ENCODE measurements at regions not wholly inside any gene's neighbourhood (a gene's known extent, or its start where the extent isn't known, plus 50 kb on each side); places are given as distances from the start of the nearest gene placed in this dataset.

DNA sequence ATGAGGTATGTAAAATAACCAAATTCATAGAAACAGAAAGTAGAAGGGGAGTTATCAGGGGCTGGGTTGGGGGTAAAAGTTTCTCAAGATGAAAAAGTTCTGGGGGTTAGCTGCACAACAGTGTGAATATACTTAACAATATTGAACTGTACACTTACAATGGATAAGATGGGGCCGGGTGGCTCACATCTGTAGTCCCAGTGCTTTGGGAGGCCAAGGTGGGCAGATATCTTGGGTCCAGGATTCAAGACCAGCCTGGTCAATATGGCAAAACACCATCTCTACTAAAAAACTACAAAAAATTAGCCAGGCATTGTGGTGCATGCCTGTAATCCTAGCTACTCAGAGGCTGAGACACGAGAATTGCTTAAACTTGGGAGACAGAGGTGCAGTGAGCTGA lies 274.3 kb downstream of the TJP1 start:
- Histone ChIP-seq H2AFZ (replicated peaks; ENCODE audit: low read length, poor library complexity) (no peak overlapping the region), H2BK5ac (ENCODE audit: low read depth, low read length, poor library complexity, severe bottlenecking) (no peak overlapping the region), H3K79me1 (ENCODE audit: low read depth in 1 of 2, low read length in 2 of 2) (no peaks in the 10 kb centered on the region), H3K9me3 (ENCODE audit: control insufficient read depth, insufficient read depth, low read length) (no peaks in the 10 kb centered on the region), H3K27ac (ENCODE audit: insufficient read depth, low read length) (no peak overlapping the region), H3K14ac (replicated peaks; ENCODE audit: low read depth, low read length) (no peak overlapping the region), H3K4me1 (ENCODE audit: control insufficient read depth, insufficient read depth, low read length) (no peaks in the 10 kb centered on the region), H3K4me2 (ENCODE audit: low read depth, low read length) (no peak overlapping the region), H2BK120ac (ENCODE audit: low read depth, low read length) (no peak overlapping the region), H4K8ac (ENCODE audit: low read depth in 2 of 2, low read length in 2 of 2) (no peak overlapping the region), H4K5ac (ENCODE audit: low read depth, low read length) (no peak overlapping the region), H3K4me3 (ENCODE audit: insufficient read depth, low read depth, low read length) (no peak overlapping the region), H2AK5ac (ENCODE audit: low read depth, low read length) (no peak overlapping the region), H2AK9ac (replicated peaks; ENCODE audit: low read depth, low read length, poor library complexity) (no peak overlapping the region), H3K27me3 (ENCODE audit: control insufficient read depth, insufficient read depth, low read length) (no peaks in the 10 kb centered on the region; the same call in 1 of the 2 replicates), H3K9ac (ENCODE audit: low read depth, low read length) (no peak overlapping the region), H4K91ac (ENCODE audit: insufficient read depth, low read depth, low read length) (no peak overlapping the region), H3K9me1 (ENCODE audit: insufficient read depth, low read length) (no peaks in the 10 kb centered on the region), H3K23ac (ENCODE audit: low read depth, low read length) (no peak overlapping the region), H3K56ac (ENCODE audit: extremely low read depth, insufficient read depth, low read length) (no peak overlapping the region), H3K18ac (ENCODE audit: low read depth, low read length) (no peak overlapping the region), H2BK20ac (ENCODE audit: low read depth, low read length) (no peak overlapping the region), H4K20me1 (ENCODE audit: insufficient read depth, low read length) (no peaks in the 10 kb centered on the region), H3K36me3 (ENCODE audit: control insufficient read depth, insufficient read depth, low read length) (no peaks in the 10 kb centered on the region), H3K4ac (ENCODE audit: low read depth, low read length) (no peak overlapping the region), H2BK15ac (ENCODE audit: low read depth, low read length) (no peak overlapping the region)
- WGBS, 2 experiments (ENCODE audit: extremely low coverage in 2 of 2, insufficient read length in 1 of 2) = no CpG with 5 or more reads among the region's 2 CpGs
- BruUV-seq (replicated peaks) = no TSS peak
- no peak for TF ChIP-seq MAZ (IDR thresholded peaks at IDR 0.05; ENCODE audit: borderline replicate concordance, low read depth, low read length)
- no peak for TF ChIP-seq SMC3 (IDR thresholded peaks at IDR 0.05; ENCODE audit: low read depth, low read length)
- TF ChIP-seq CHD1 (IDR thresholded peaks at IDR 0.05; ENCODE audit: low read depth, low read length) = no peak
- TF ChIP-seq RFX5 (IDR thresholded peaks at IDR 0.05; ENCODE audit: low read depth, low read length) = no peak
- TF ChIP-seq RAD21 (IDR thresholded peaks at IDR 0.05; ENCODE audit: low read length) = no peak
- no peak for TF ChIP-seq POLR2A (IDR thresholded peaks at IDR 0.05; ENCODE audit: low read depth, low read length)
- no peak for TF ChIP-seq CEBPB (IDR thresholded peaks at IDR 0.05; ENCODE audit: low read depth, low read length)
- TF ChIP-seq MAFK (IDR thresholded peaks at IDR 0.05; ENCODE audit: low read depth, low read length) = no peak
- TF ChIP-seq, protein P1, sequence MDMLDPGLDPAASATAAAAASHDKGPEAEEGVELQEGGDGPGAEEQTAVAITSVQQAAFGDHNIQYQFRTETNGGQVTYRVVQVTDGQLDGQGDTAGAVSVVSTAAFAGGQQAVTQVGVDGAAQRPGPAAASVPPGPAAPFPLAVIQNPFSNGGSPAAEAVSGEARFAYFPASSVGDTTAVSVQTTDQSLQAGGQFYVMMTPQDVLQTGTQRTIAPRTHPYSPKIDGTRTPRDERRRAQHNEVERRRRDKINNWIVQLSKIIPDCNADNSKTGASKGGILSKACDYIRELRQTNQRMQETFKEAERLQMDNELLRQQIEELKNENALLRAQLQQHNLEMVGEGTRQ (IDR thresholded peaks at IDR 0.05; ENCODE audit: low read depth, low read length) = no peak
- no peak for TF ChIP-seq CTCF (conservative IDR thresholded peaks at IDR 0.05; ENCODE audit: low read depth, low read length)
- TF ChIP-seq BHLHE40 (IDR thresholded peaks at IDR 0.05; ENCODE audit: low read depth, low read length) = no peak
- TF ChIP-seq, protein P2, sequence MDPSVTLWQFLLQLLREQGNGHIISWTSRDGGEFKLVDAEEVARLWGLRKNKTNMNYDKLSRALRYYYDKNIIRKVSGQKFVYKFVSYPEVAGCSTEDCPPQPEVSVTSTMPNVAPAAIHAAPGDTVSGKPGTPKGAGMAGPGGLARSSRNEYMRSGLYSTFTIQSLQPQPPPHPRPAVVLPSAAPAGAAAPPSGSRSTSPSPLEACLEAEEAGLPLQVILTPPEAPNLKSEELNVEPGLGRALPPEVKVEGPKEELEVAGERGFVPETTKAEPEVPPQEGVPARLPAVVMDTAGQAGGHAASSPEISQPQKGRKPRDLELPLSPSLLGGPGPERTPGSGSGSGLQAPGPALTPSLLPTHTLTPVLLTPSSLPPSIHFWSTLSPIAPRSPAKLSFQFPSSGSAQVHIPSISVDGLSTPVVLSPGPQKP (IDR thresholded peaks at IDR 0.05; ENCODE audit: borderline replicate concordance, low read depth, low read length) = no peak
- TF ChIP-seq FOS (IDR thresholded peaks at IDR 0.05; ENCODE audit: low read depth, low read length) = no peak
- no peak for TF ChIP-seq MXI1 (IDR thresholded peaks at IDR 0.05; ENCODE audit: borderline replicate concordance, low read depth, low read length)
- TF ChIP-seq RCOR1 (IDR thresholded peaks at IDR 0.05; ENCODE audit: insufficient replicate concordance, low read length) = no peak
- no peak for TF ChIP-seq NFE2L2 (IDR thresholded peaks at IDR 0.05; ENCODE audit: low read depth, low read length)
- ChIA-PET CTCF (no interaction called here), POLR2A (ENCODE audit: unreplicated experiment) (no interaction called here)
- intact Hi-C loops (cut with micrococcal nuclease) = no loop called here
- ATAC-seq (ENCODE audit: low read depth) = no peak
- DNase-seq = no peak
- dilution Hi-C loops (cut with HindIII; ENCODE audit: low sequenced_read_pairs, unreplicated experiment) = no loop called here
- in situ Hi-C loops (cut with MboI; ENCODE audit: low sequenced_read_pairs) = no loop called here
